ENCODE measurements at regions not wholly inside any gene's neighbourhood (a gene's known extent, or its start where the extent isn't known, plus 50 kb on each side); places are given as distances from the start of the nearest gene placed in this dataset.

DNA sequence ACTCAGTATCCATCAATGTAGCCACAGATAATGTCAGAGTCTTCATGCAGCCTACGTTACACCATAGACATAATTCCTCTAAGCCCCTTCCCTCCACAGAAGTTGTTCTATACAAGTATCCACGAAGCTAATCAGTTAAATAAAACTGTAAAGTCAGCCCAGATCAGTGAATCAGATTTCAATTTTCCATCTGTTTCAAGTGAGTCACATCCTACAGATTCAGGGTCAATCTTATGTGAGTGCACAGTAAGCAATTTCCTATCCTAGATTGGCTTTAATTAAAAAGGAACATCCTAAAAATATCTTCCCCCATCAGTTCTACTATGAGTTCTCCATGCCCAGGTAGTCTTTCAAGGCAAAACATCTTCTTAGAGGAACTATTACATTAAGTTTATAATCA lies 402.5 kb downstream of the EFNA5 start:
- H3K9me3 Mint-ChIP-seq (ENCODE audit: insufficient read depth), result no peaks in the 10 kb centered on the region
- Histone ChIP-seq H3K36me3 (replicated peaks in 1 of 2; ENCODE audit: control extremely low read depth in 1 of 2, control insufficient read depth in 1 of 2, extremely low read depth in 1 of 2, insufficient read depth in 2 of 2, low read length in 1 of 2) (no peaks in the 10 kb centered on the region), H3K9me3 (ENCODE audit: control extremely low read depth in 1 of 3, control insufficient read depth in 2 of 3, insufficient read depth in 1 of 3, low read length in 2 of 3) (peaks cover 0 to 3% (median 0%) of the 10 kb centered on the region in 3 donors), H3K4me3 (ENCODE audit: control extremely low read depth in 1 of 5, extremely low read depth in 1 of 5, insufficient read depth in 1 of 5, low read depth in 2 of 5, low read length in 4 of 5) (no peak overlapping the region), H3K27me3 (replicated peaks in 1 of 4; ENCODE audit: control extremely low read depth in 1 of 4, control insufficient read depth in 3 of 4, insufficient read depth in 4 of 4, low read length in 3 of 4) (peaks cover 0 to 12% (median 5%) of the 10 kb centered on the region in 4 experiments), H3K79me2 (ENCODE audit: control insufficient read depth, insufficient read depth, low read length) (no peaks in the 10 kb centered on the region), H4K20me1 (ENCODE audit: control insufficient read depth, insufficient read depth, low read length, poor library complexity, severe bottlenecking) (no peaks in the 10 kb centered on the region), H3K9ac (ENCODE audit: low read length) (no peak overlapping the region), H3K27ac (ENCODE audit: low read length in 2 of 2) (no peak overlapping the region), H2AFZ (ENCODE audit: insufficient read depth, low read depth, low read length, poor library complexity, severe bottlenecking) (no peak overlapping the region), H3K4me2 (replicated peaks; ENCODE audit: low read depth, low read length, poor library complexity, severe bottlenecking) (no peak overlapping the region), H3K4me1 (ENCODE audit: control insufficient read depth in 2 of 2, insufficient read depth in 2 of 2, low read length in 2 of 2) (peaks cover 12 to 14% of the 10 kb centered on the region in 2 donors)
- POLR2A ChIA-PET, result no interaction called here
- TF ChIP-seq, protein P1, sequence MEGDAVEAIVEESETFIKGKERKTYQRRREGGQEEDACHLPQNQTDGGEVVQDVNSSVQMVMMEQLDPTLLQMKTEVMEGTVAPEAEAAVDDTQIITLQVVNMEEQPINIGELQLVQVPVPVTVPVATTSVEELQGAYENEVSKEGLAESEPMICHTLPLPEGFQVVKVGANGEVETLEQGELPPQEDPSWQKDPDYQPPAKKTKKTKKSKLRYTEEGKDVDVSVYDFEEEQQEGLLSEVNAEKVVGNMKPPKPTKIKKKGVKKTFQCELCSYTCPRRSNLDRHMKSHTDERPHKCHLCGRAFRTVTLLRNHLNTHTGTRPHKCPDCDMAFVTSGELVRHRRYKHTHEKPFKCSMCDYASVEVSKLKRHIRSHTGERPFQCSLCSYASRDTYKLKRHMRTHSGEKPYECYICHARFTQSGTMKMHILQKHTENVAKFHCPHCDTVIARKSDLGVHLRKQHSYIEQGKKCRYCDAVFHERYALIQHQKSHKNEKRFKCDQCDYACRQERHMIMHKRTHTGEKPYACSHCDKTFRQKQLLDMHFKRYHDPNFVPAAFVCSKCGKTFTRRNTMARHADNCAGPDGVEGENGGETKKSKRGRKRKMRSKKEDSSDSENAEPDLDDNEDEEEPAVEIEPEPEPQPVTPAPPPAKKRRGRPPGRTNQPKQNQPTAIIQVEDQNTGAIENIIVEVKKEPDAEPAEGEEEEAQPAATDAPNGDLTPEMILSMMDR (IDR thresholded peaks at IDR 0.05), result no peak
- no peak for TF ChIP-seq EZH2 (IDR thresholded peaks at IDR 0.05; ENCODE audit: borderline replicate concordance, insufficient read depth, low read depth, low read length, poor library complexity, severe bottlenecking)
- CTCF ChIA-PET, result no interaction called here
- no peak overlapping the region for H3K4me3 Mint-ChIP-seq
- WGBS (ENCODE audit: insufficient coverage), result 76% methylated on average over 2 of the region's 2 CpGs
- DNase-seq (no peak), ATAC-seq (ENCODE audit: low read depth) (no peak)
- H3K27ac Mint-ChIP-seq, result no peak overlapping the region
- no peaks in the 10 kb centered on the region for H3K4me1 Mint-ChIP-seq
- intact Hi-C loops (cut with micrococcal nuclease), result no loop called here
- peaks cover 3% of the 10 kb centered on the region for H3K27me3 Mint-ChIP-seq

- POLR2A ChIA-PET, result no interaction called here
- Mint-ChIP-seq H3K4me3 (no peak overlapping the region), H3K27me3 (no peaks in the 10 kb centered on the region), H3K4me1 (no peaks in the 10 kb centered on the region), H3K27ac (no peak overlapping the region), H3K9me3 (ENCODE audit: insufficient read depth) (no peaks in the 10 kb centered on the region)
- CTCF ChIA-PET, result no interaction called here
- no peak for ATAC-seq (ENCODE audit: low read depth)
- Histone ChIP-seq H3K4me1 (ENCODE audit: control insufficient read depth in 2 of 2, insufficient read depth in 2 of 2, low read length in 2 of 2) (peaks cover 14 to 17% of the 10 kb centered on the region in 2 donors), H3K27ac (ENCODE audit: low read length in 2 of 2) (no peak overlapping the region), H3K27me3 (replicated peaks in 1 of 4; ENCODE audit: control extremely low read depth in 1 of 4, control insufficient read depth in 3 of 4, insufficient read depth in 4 of 4, low read length in 3 of 4) (peaks cover 0 to 20% (median 5%) of the 10 kb centered on the region in 4 experiments), H3K9ac (ENCODE audit: low read length) (no peak overlapping the region), H2AFZ (ENCODE audit: insufficient read depth, low read depth, low read length, poor library complexity, severe bottlenecking) (no peak overlapping the region), H3K4me3 (ENCODE audit: control extremely low read depth in 1 of 5, extremely low read depth in 1 of 5, insufficient read depth in 1 of 5, low read depth in 2 of 5, low read length in 4 of 5) (no peak overlapping the region), H3K79me2 (ENCODE audit: control insufficient read depth, insufficient read depth, low read length) (no peaks in the 10 kb centered on the region), H3K4me2 (replicated peaks; ENCODE audit: low read depth, low read length, poor library complexity, severe bottlenecking) (no peak overlapping the region), H3K36me3 (replicated peaks in 1 of 2; ENCODE audit: control extremely low read depth in 1 of 2, control insufficient read depth in 1 of 2, extremely low read depth in 1 of 2, insufficient read depth in 2 of 2, low read length in 1 of 2) (no peaks in the 10 kb centered on the region), H3K9me3 (ENCODE audit: control extremely low read depth in 1 of 3, control insufficient read depth in 2 of 3, insufficient read depth in 1 of 3, low read length in 2 of 3) (peaks cover 0 to 7% (median 3%) of the 10 kb centered on the region in 3 donors), H4K20me1 (ENCODE audit: control insufficient read depth, insufficient read depth, low read length, poor library complexity, severe bottlenecking) (no peaks in the 10 kb centered on the region)
- TF ChIP-seq, protein P1 (IDR thresholded peaks at IDR 0.05), result no peak
- no peak for TF ChIP-seq EZH2 (IDR thresholded peaks at IDR 0.05; ENCODE audit: borderline replicate concordance, insufficient read depth, low read depth, low read length, poor library complexity, severe bottlenecking)
- DNase-seq, result no peak
- intact Hi-C loops (cut with micrococcal nuclease), result no loop called here
- no CpG with 5 or more reads among the region's 1 CpG for WGBS (ENCODE audit: insufficient coverage)
These were observed 404.6 kb downstream of the EFNA5 start for GRCh38 chr5:107266100-107266499.
